Smooth muscle cell (in vitro differentiated cells): ENCODE measurements at regions not wholly inside any gene's neighbourhood (a gene's known extent, or its start where the extent isn't known, plus 50 kb on each side); places are given as distances from the start of the nearest gene placed in this dataset.

Source experiments
- DNase-seq: peaks from one replicate; lab custom pipeline; 2025; ENCODE audit not compliant: unreplicated experiment; lab: John Stamatoyannopoulos, UW
- H2AFZ ChIP-seq: fragments of 200-600 bp; sonication (generic); 2 replicates; pipeline ENCODE4 v1.6.0; 2016; ENCODE audit warnings: antibody characterized with exemption, low read depth, mild to moderate bottlenecking
- H3F3A ChIP-seq: fragments of 200-600 bp; sonication (generic); 2 replicates; pipeline ENCODE4 v1.6.0; 2017; ENCODE audit warnings: antibody characterized with exemption, low read depth
- H3K27ac ChIP-seq: fragments of 200-600 bp; sonication (generic); 2 replicates; pipeline ENCODE4 v1.5.1; 2016; ENCODE audit warnings: low read depth, mild to moderate bottlenecking
- H3K27me3 ChIP-seq: fragments of 200-600 bp; sonication (generic); 2 replicates; pipeline ENCODE4 v1.6.1; 2016; ENCODE audit warnings: low read depth, mild to moderate bottlenecking
- H3K36me3 ChIP-seq: fragments of 200-600 bp; sonication (generic); 2 replicates; pipeline ENCODE4 v1.5.1; 2016; ENCODE audit warnings: low read depth
- H3K4me1 ChIP-seq: fragments of 200-600 bp; sonication (generic); 2 replicates; pipeline ENCODE4 v1.5.1; 2016; ENCODE audit warnings: low read depth
- H3K4me2 ChIP-seq: fragments of 200-600 bp; sonication (generic); 2 replicates; pipeline ENCODE4 v1.6.0; 2016; ENCODE audit warnings: mild to moderate bottlenecking
- H3K4me3 ChIP-seq: fragments of 200-600 bp; sonication (generic); 2 replicates; pipeline ENCODE4 v1.5.1; 2016; ENCODE audit warnings: mild to moderate bottlenecking
- H3K79me2 ChIP-seq: fragments of 200-600 bp; sonication (generic); 2 replicates; pipeline ENCODE4 v1.6.0; 2016; ENCODE audit warnings: low read depth, mild to moderate bottlenecking
- H3K9ac ChIP-seq: fragments of 200-600 bp; sonication (generic); 2 replicates; pipeline ENCODE4 v1.6.0; 2016; ENCODE audit warnings: low read depth
- H3K9me3 ChIP-seq: fragments of 200-600 bp; sonication (generic); replicated peaks from 2 replicates; pipeline ENCODE4 v1.5.1; 2016; ENCODE audit warnings: low read depth
- H4K20me1 ChIP-seq: fragments of 200-600 bp; sonication (generic); 2 replicates; pipeline ENCODE4 v1.6.0; 2016; ENCODE audit warnings: low read depth
- CTCF ChIP-seq: fragments of 200-600 bp; sonication (generic); IDR thresholded peaks from 2 replicates; pipeline ENCODE4 v1.5.1; 2017; ENCODE audit warnings: borderline replicate concordance, mild to moderate bottlenecking, antibody characterized with exemption; ENCODE audit not compliant: insufficient read depth, poor library complexity, severe bottlenecking
- WGBS: methylation state at CpG from one replicate; pipeline ENCODE4 v1.1.7; 2016; ENCODE audit warnings: low lambda C conversion rate; 5-methylcytosine and 5-hydroxymethylcytosine counted together

DNA sequence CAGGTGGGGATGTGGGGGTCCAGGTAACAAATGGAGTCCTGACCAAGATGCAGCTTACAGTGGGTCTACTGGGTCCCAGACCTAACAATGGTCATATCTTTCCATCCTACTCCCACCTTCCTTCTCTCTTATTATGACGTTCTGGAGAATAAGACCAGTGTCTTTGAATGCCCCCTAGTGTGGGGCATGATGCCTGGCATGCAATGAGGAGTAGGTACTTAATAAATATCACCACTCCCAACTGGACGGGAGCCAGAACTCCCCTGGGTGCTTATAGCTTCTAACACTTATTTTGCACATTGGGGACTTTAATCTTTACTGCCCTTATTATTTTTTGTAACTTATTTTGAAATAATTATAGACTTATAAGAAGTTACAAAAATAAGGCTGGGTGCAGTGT is 98.2 kb downstream of the NDFIP1 start:
- no peaks in the 10 kb centered on the region for H3K9me3 ChIP-seq
- H3K4me1 ChIP-seq: no peaks in the 10 kb centered on the region
- no peak overlapping the region for H2AFZ ChIP-seq
- no peaks in the 10 kb centered on the region for H3F3A ChIP-seq
- H3K27me3 ChIP-seq: no peaks in the 10 kb centered on the region
- no peak overlapping the region for H3K4me3 ChIP-seq
- H3K36me3 ChIP-seq: no peaks in the 10 kb centered on the region
- H3K9ac ChIP-seq: no peak overlapping the region
- 79% methylated on average over 2 of the region's 2 CpGs for WGBS
- no peaks in the 10 kb centered on the region for H4K20me1 ChIP-seq
- H3K27ac ChIP-seq: no peak overlapping the region
- no peak for DNase-seq
- no peaks in the 10 kb centered on the region for H3K79me2 ChIP-seq
- no peak overlapping the region for H3K4me2 ChIP-seq
- TF ChIP-seq CTCF: no peak

- Histone ChIP-seq H3K4me3 (no peak overlapping the region), H3K27me3 (no peaks in the 10 kb centered on the region), H3K4me1 (no peaks in the 10 kb centered on the region), H3F3A (no peaks in the 10 kb centered on the region), H2AFZ (no peak overlapping the region), H3K4me2 (no peak overlapping the region), H3K27ac (no peak overlapping the region), H3K79me2 (no peaks in the 10 kb centered on the region), H4K20me1 (no peaks in the 10 kb centered on the region), H3K9me3 (no peaks in the 10 kb centered on the region), H3K36me3 (no peaks in the 10 kb centered on the region), H3K9ac (no peak overlapping the region)
- DNase-seq: no peak
- TF ChIP-seq CTCF: no peak
- 78% methylated on average over 4 of the region's 4 CpGs for WGBS
Observed at GRCh38 chr5:142204219-142204618, 95.6 kb downstream of the NDFIP1 start.
